SK-N-SH (cell line): ENCODE measurements at regions not wholly inside any gene's neighbourhood (a gene's known extent, or its start where the extent isn't known, plus 50 kb on each side); places are given as distances from the start of the nearest gene placed in this dataset.

ENCODE experiments used
- CTCF ChIA-PET: fragments of 300-600, 350-600 bp; formaldehyde crosslinking; extraction: SDS; loops from one replicate; lab custom pipeline; 2021; lab: Yijun Ruan, JAX
- POLR2A ChIA-PET: fragments of 350-600 bp; sonication (Branson Sonifier 250); formaldehyde crosslinking; extraction: SDS; loops from one replicate; lab custom pipeline; 2020; ENCODE audit warnings: antibody characterized with exemption, inconsistent platforms; lab: Yijun Ruan, JAX
- DNase-seq: peaks from one replicate; pipeline ENCODE4 v3.0.0; 2012
- H2AFZ ChIP-seq: fragments of 200-600 bp; sonication (generic); 2 replicates; pipeline ENCODE4 v1.8.1; 2016; ENCODE audit warnings: antibody characterized with exemption, mild to moderate bottlenecking, low read depth
- H3F3A ChIP-seq: fragments of 200-600 bp; sonication (generic); replicated peaks from 2 replicates; pipeline ENCODE3; 2016; ENCODE audit warnings: antibody characterized with exemption, mild to moderate bottlenecking; ENCODE audit not compliant: insufficient read depth
- H3K27ac ChIP-seq, 2 experiments: fragments of 200-500 bp in 1 of 2; fragments of 200-600 bp in 1 of 2; sonication (Bioruptor generic) in 1 of 2; sonication (generic), shearing (Covaris generic) in 1 of 2; 2 replicates each; pipeline versions ENCODE4 v1.5.1 to v1.6.1; 2014 to 2016; ENCODE audit warnings: low read depth in 2 of 2, inconsistent platforms in 1 of 2, low read length in 1 of 2, mild to moderate bottlenecking in 1 of 2, mixed read lengths in 1 of 2
- H3K27me3 ChIP-seq: fragments of 200-600 bp; sonication (generic), shearing (Covaris generic); 2 replicates; pipeline ENCODE4 v1.6.1; 2016; ENCODE audit warnings: mixed run types; ENCODE audit not compliant: insufficient read depth
- H3K36me3 ChIP-seq, 2 experiments: fragments of 200-500 bp in 1 of 2; fragments of 200-600 bp in 1 of 2; sonication (Bioruptor generic) in 1 of 2; sonication (generic) in 1 of 2; replicated peaks in 1 of 2; 2 replicates each; pipeline versions ENCODE3 to v1.5.1; 2014 to 2016; ENCODE audit warnings: low read length in 1 of 2, mild to moderate bottlenecking in 1 of 2; ENCODE audit not compliant: insufficient read depth in 2 of 2, control insufficient read depth in 1 of 2
- H3K4me1 ChIP-seq, 2 experiments: fragments of 200-500 bp in 1 of 2; fragments of 200-600 bp in 1 of 2; sonication (Bioruptor generic) in 1 of 2; sonication (generic), shearing (Covaris generic) in 1 of 2; 2 replicates each; pipeline versions ENCODE4 v1.5.1 to v1.6.1; 2014 to 2016; ENCODE audit warnings: low read depth in 1 of 2, low read length in 1 of 2, mixed run types in 1 of 2; ENCODE audit not compliant: insufficient read depth in 2 of 2, control insufficient read depth in 1 of 2
- H3K4me2 ChIP-seq: fragments of 200-600 bp; sonication (generic), shearing (Covaris generic); 2 replicates; pipeline ENCODE4 v1.6.1; 2017; ENCODE audit warnings: mixed run types
- H3K4me3 ChIP-seq, 2 experiments: fragments of 200-500 bp in 1 of 2; fragments of 200-600 bp in 1 of 2; sonication (Bioruptor generic) in 1 of 2; sonication (generic), shearing (Covaris generic) in 1 of 2; 2 replicates each; pipeline versions ENCODE4 v1.5.1 to v1.8.1; 2014 to 2016; ENCODE audit warnings: low read depth in 2 of 2, inconsistent platforms in 1 of 2, low read length in 1 of 2, mild to moderate bottlenecking in 1 of 2, mixed read lengths in 1 of 2, moderate library complexity in 1 of 2
- H3K79me2 ChIP-seq: fragments of 200-600 bp; sonication (generic); 2 replicates; pipeline ENCODE4 v1.8.1; 2017; ENCODE audit warnings: mild to moderate bottlenecking; ENCODE audit not compliant: insufficient read depth
- H3K9ac ChIP-seq: fragments of 200-600 bp; sonication (generic); 2 replicates; pipeline ENCODE4 v1.6.1; 2017; ENCODE audit warnings: mixed run types
- H3K9me2 ChIP-seq: fragments of 200-600 bp; sonication (generic); 2 replicates; pipeline ENCODE4 v1.6.1; 2017; ENCODE audit warnings: mixed run types
- H3K9me3 ChIP-seq: fragments of 200-600 bp; sonication (generic); 2 replicates; pipeline ENCODE4 v1.6.1; 2017; ENCODE audit warnings: mixed run types, mild to moderate bottlenecking, moderate library complexity
- H4K20me1 ChIP-seq: fragments of 200-600 bp; sonication (generic); 2 replicates; pipeline ENCODE4 v1.6.1; 2017; ENCODE audit warnings: mild to moderate bottlenecking, mixed run types; ENCODE audit not compliant: insufficient read depth
- CTCF ChIP-seq: fragments of 200-600 bp; sonication (generic); IDR thresholded peaks from 2 replicates; pipeline ENCODE4 v1.6.1; 2017; ENCODE audit warnings: antibody characterized with exemption, mild to moderate bottlenecking, moderate library complexity
- IRF3 ChIP-seq: fragments of 150-350 bp; IDR thresholded peaks from 2 replicates; pipeline ENCODE4 v1.6.1; 2016; ENCODE audit warnings: mild to moderate bottlenecking, low read depth, low read length
- MAX ChIP-seq: IDR thresholded peaks from 2 replicates; pipeline ENCODE4 v1.4.0; 2012; ENCODE audit warnings: low read depth
- NRF1 ChIP-seq: IDR thresholded peaks from 2 replicates; pipeline ENCODE4 v1.6.1; 2012; ENCODE audit warnings: low read depth, mild to moderate bottlenecking, low read length
- RAD21 ChIP-seq: IDR thresholded peaks from 2 replicates; pipeline ENCODE4 v1.6.1; 2012; ENCODE audit warnings: mild to moderate bottlenecking, low read length
- RCOR1 ChIP-seq: fragments of 150-350 bp; IDR thresholded peaks from 2 replicates; pipeline ENCODE4 v1.6.1; 2017; ENCODE audit warnings: antibody characterized with exemption, low read length
- TAF1 ChIP-seq: IDR thresholded peaks from 2 replicates; pipeline ENCODE4 v1.6.1; 2012; ENCODE audit warnings: low read depth, mild to moderate bottlenecking, low read length, moderate library complexity, borderline replicate concordance
- TCF12 ChIP-seq: IDR thresholded peaks from 2 replicates; pipeline ENCODE4 v1.4.0; 2012
- WGBS: methylation state at CpG from one replicate; pipeline ENCODE4 v1.1.6; 2017; ENCODE audit warnings: low lambda C conversion rate; 5-methylcytosine and 5-hydroxymethylcytosine counted together

- Histone ChIP-seq H3K27me3 (no peaks in the 10 kb centered on the region), H3K27ac (no peak overlapping the region), H3K36me3 (no peaks in the 10 kb centered on the region), H3K4me3 (no peak overlapping the region), H3F3A (no peaks in the 10 kb centered on the region), H3K9me3 (no peaks in the 10 kb centered on the region), H3K4me2 (no peak overlapping the region), H4K20me1 (no peaks in the 10 kb centered on the region), H3K9ac (no peak overlapping the region), H3K79me2 (no peaks in the 10 kb centered on the region), H3K4me1 (peaks cover 0 to 23% of the 10 kb centered on the region in 2 experiments; a peak in 1 of 4 replicates), H3K9me2 (no peaks in the 10 kb centered on the region), H2AFZ (no peak overlapping the region)
- no peak for TF ChIP-seq CTCF
- no peak for TF ChIP-seq NRF1
- no peak for TF ChIP-seq TCF12
- no peak for TF ChIP-seq TAF1
- no peak for TF ChIP-seq RAD21
- no peak for TF ChIP-seq MAX
- TF ChIP-seq RCOR1 = no peak
- 23% methylated on average over 5 of the region's 8 CpGs for WGBS
- no peak for DNase-seq
- CTCF ChIA-PET = interaction anchor here (1.3 to 3.3 kb wide), 5 partner anchors 8 to 43 kb away, joined by 4 to 58 read pairs (median 7); no protein-coding TSS in a partner anchor
- POLR2A ChIA-PET = no interaction called here
These were observed 305.0 kb downstream of the ZNF536 start for GRCh38 chr19:30676990-30677679.

DNA sequence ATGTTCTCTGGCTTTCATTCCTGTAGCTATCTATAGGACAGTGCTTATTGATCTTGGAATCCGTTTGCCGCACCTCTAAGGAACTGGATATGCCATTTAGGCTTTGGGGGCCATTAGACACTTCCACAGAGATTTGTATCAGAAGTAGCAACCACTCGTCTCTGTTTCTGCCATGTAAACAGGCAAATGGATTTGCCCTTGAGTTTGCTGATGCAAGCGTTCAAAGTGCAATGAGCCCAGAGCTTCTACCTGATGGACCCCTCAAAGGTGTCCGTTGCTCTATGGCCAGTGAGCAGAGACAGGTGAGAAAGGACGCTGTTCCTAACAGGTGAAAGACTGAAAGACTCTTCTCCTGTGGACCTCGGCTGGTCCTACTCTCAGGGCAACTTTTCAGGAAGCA lies 302.9 kb downstream of the ZNF536 start:
- ChIA-PET CTCF (interaction anchor here (0.6 to 4.1 kb wide), 7 partner anchors 8 to 1550 kb away, joined by 3 to 28 read pairs (median 4); no protein-coding TSS in a partner anchor), POLR2A (no interaction called here)
- Histone ChIP-seq H3K9ac (no peak overlapping the region), H3F3A (no peaks in the 10 kb centered on the region), H3K79me2 (no peaks in the 10 kb centered on the region), H3K4me3 (no peak overlapping the region), H3K9me3 (no peaks in the 10 kb centered on the region), H3K9me2 (no peaks in the 10 kb centered on the region), H3K4me1 (peaks cover 0 to 12% of the 10 kb centered on the region in 2 experiments; a peak in 1 of 4 replicates), H2AFZ (no peak overlapping the region), H3K36me3 (no peaks in the 10 kb centered on the region), H4K20me1 (no peaks in the 10 kb centered on the region), H3K27ac (no peak overlapping the region), H3K27me3 (no peaks in the 10 kb centered on the region), H3K4me2 (no peak overlapping the region)
- 27% methylated on average over 7 of the region's 7 CpGs for WGBS
- TF ChIP-seq CTCF = no peak
- TF ChIP-seq IRF3 = no peak
- DNase-seq = no peak
